ENCODE measurements at regions not wholly inside any gene's neighbourhood (a gene's known extent, or its start where the extent isn't known, plus 50 kb on each side); places are given as distances from the start of the nearest gene placed in this dataset.

DNA sequence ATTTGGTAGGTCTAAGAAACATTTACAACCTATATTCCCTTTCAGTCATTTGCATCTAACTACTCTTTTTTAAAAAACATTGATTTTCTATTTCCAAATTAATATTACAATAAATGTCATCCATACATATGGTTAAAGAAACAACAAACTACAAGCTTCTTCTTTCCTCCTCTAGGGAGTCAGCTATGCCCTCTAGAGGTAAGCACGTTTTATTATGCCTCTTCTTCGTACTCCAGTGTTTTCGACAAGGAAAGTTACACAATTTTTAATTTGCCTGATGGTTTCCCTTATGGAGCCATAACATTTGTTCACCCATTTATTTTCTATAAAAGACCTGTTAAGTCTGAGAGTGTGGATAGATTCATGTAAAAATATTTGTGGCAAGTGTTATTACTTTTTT is 183.4 kb upstream of the CDH7 start:
- H3K4me3 ChIP-seq (ENCODE audit: low read depth, low read length): no peak overlapping the region
- TF ChIP-seq CTCF (IDR thresholded peaks at IDR 0.05; ENCODE audit: borderline replicate concordance, insufficient read depth, low read depth, low read length): no peak

DNA sequence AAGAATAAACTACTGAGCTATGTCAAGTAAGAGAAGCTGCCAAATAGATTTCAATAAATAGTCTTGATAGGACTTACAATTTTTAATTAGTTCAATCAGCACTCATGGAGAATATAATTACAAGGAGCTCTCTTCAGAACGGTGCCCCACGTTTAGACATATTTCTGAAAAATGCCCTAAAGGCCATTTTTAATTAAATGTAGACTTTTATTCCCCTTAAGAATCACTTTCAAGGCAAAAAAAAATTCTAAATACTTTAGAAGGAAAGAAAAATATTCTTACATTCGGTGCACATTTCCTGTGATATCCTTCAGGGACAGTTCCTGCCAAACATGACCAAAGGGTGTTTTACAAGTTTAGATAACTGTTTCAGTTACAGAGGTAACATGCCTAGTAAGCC is 202.5 kb upstream of the CDH7 start:
- TF ChIP-seq CTCF (IDR thresholded peaks at IDR 0.05; ENCODE audit: borderline replicate concordance, insufficient read depth, low read depth, low read length): no peak
- H3K4me3 ChIP-seq (ENCODE audit: low read depth, low read length): no peak overlapping the region

DNA sequence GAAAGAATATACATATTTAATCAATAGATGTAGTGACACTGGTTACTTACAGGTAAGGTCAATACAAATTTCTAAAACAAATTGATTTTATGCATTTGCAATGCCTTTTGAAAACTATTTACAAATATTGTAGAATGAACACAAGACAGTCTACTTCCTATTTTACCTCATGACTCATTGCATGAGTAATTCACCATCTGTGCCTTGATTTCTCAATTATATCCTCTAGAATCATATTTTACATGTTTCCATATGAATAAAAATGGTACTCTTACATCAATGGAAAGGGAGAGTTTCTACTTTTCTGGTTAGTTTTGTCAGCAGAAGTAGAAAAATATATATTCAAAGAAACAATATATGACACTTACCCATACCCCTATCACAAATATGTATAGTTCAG is 203.8 kb upstream of the CDH7 start:
- no peak overlapping the region for H3K4me3 ChIP-seq (ENCODE audit: low read depth, low read length)
- TF ChIP-seq CTCF (IDR thresholded peaks at IDR 0.05; ENCODE audit: borderline replicate concordance, insufficient read depth, low read depth, low read length): no peak

- H3K4me3 ChIP-seq (ENCODE audit: low read depth, low read length): no peak overlapping the region
- no peak for TF ChIP-seq CTCF (IDR thresholded peaks at IDR 0.05; ENCODE audit: borderline replicate concordance, insufficient read depth, low read depth, low read length)
Observed at GRCh38 chr18:65544701-65545100, 206.1 kb upstream of the CDH7 start.

DNA sequence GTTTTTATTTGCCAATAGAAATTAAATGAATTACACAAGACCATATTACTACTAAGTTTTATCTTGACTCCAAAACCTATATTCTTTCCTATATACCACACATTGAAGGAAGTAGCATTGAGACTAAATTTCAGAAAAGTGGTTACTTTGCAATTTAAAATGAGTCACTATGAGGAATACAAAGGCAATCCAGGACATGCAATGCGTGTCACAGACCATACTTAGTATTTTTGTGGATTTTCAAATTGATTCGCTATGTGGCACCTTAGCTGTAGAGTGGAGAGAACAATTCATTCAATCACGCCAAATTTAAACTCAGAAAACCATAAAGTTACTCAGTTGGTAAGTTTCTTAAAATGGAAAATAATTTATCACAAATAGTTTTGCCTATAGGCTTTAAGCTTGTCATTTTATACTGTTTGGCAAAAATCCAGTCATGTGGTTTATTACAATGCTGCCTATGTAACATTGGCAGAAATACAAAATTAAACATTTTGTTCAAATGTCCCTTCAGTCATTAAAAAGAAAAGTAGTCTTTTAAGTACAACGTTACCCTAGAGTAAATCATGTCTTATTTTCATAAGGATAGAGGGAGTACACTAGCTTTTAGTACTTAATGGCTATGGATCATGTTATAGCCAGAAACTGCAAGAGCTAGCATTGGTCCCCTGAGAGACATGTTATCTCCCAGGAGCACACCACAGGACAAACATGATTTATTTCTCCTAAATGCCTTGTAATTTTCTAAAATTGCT is 222.8 kb upstream of the CDH7 start:
- H3K4me3 ChIP-seq (ENCODE audit: low read depth, low read length): no peak overlapping the region
- TF ChIP-seq CTCF (IDR thresholded peaks at IDR 0.05; ENCODE audit: borderline replicate concordance, insufficient read depth, low read depth, low read length): no peak

GRCh38 chr18:65526099-65526498 is 224.7 kb upstream of the CDH7 start:
- no peak for TF ChIP-seq CTCF (IDR thresholded peaks at IDR 0.05; ENCODE audit: borderline replicate concordance, insufficient read depth, low read depth, low read length)
- H3K4me3 ChIP-seq (ENCODE audit: low read depth, low read length): no peak overlapping the region

GRCh38 chr18:65523461-65523860 is 227.4 kb upstream of the CDH7 start:
- no peak for TF ChIP-seq CTCF (IDR thresholded peaks at IDR 0.05; ENCODE audit: borderline replicate concordance, insufficient read depth, low read depth, low read length)
- no peak overlapping the region for H3K4me3 ChIP-seq (ENCODE audit: low read depth, low read length)

Data from GM12875 (cell line).